GM18502 (cell line): ENCODE measurements at regions not wholly inside any gene's neighbourhood (a gene's known extent, or its start where the extent isn't known, plus 50 kb on each side); places are given as distances from the start of the nearest gene placed in this dataset.

ENCODE experiments used
- ATAC-seq: cut with Tn5 transposase; IDR thresholded peaks from one replicate; pipeline ENCODE4 v1.9.1; 2021; ENCODE audit warnings: mild to moderate bottlenecking; ENCODE audit not compliant: unreplicated experiment, poor library complexity

GRCh38 chr5:23014266-23014665 lies 161.1 kb upstream of the CDH12 start:
- ATAC-seq, result no peak

GRCh38 chr5:23013395-23013998 lies 160.4 kb upstream of the CDH12 start:
- no peak for ATAC-seq

GRCh38 chr5:23012842-23013241 lies 159.7 kb upstream of the CDH12 start:
- ATAC-seq, result peak; percentile 78

- no peak for ATAC-seq
Observed at GRCh38 chr5:23007762-23008161, 154.6 kb upstream of the CDH12 start.

- ATAC-seq, result no peak
Observed at GRCh38 chr5:23007236-23007635, 154.1 kb upstream of the CDH12 start.

- no peak for ATAC-seq
Observed at GRCh38 chr5:23001120-23001519, 148.0 kb upstream of the CDH12 start.

GRCh38 chr5:22998774-22999173 lies 145.6 kb upstream of the CDH12 start:
- no peak for ATAC-seq

- ATAC-seq, result no peak
Observed at GRCh38 chr5:22998362-22998761, 145.2 kb upstream of the CDH12 start.

GRCh38 chr5:22988937-22989336 lies 135.8 kb upstream of the CDH12 start:
- no peak for ATAC-seq

- ATAC-seq, result no peak
Observed at GRCh38 chr5:22986281-22986680, 133.1 kb upstream of the CDH12 start.

- no peak for ATAC-seq
Observed at GRCh38 chr5:22985446-22985845, 132.3 kb upstream of the CDH12 start.

GRCh38 chr5:22970956-22971618 lies 117.9 kb upstream of the CDH12 start:
- no peak for ATAC-seq

GRCh38 chr5:22970491-22970890 lies 117.3 kb upstream of the CDH12 start:
- ATAC-seq, result no peak

- ATAC-seq, result no peak
Observed at GRCh38 chr5:22968386-22968785, 115.2 kb upstream of the CDH12 start.

GRCh38 chr5:22965960-22966359 lies 112.8 kb upstream of the CDH12 start:
- peak; percentile 82 for ATAC-seq

- no peak for ATAC-seq
Observed at GRCh38 chr5:22964632-22965031, 111.5 kb upstream of the CDH12 start.

GRCh38 chr5:22958462-22959262 lies 105.5 kb upstream of the CDH12 start:
- ATAC-seq, result no peak

GRCh38 chr5:22947921-22948320 lies 94.8 kb upstream of the CDH12 start:
- ATAC-seq, result no peak

- ATAC-seq, result no peak
Observed at GRCh38 chr5:22938362-22938761, 85.2 kb upstream of the CDH12 start.

GRCh38 chr5:22928821-22929482 lies 75.8 kb upstream of the CDH12 start:
- ATAC-seq, result no peak

GRCh38 chr5:22926574-22926973 lies 73.4 kb upstream of the CDH12 start:
- no peak for ATAC-seq
